ENCODE measurements at regions not wholly inside any gene's neighbourhood (a gene's known extent, or its start where the extent isn't known, plus 50 kb on each side); places are given as distances from the start of the nearest gene placed in this dataset.
"Not testable (repeated sequence)": the region's sequence is repeated elsewhere in the genome, so short reads cannot be mapped to it uniquely, and the experiment has no call there.

DNA sequence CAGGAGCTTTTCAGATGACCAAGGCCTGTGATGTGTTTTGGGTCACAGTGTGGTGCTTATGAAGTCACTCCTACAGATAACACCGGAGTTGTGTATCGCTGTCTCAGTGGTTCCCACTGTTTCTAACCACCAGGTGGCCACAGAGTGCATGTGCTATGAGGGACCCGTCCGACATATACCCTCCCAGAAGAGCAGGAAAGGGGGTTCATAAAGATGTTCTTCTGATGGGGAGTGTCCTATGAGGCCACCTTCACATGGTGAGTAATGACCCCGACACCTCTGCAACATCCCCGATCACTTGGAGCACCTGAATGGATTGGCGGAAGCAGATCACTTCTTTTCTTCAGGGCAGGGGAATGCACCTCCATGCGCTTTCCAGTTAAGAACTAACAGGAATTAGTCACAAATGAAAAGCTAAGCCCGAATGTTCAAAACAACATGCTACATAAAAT, 60.5 kb upstream of the PPIAL4F start:
- H3K4me1 Mint-ChIP-seq; H3K18ac ChIP-seq (ENCODE audit: insufficient read length, low read depth, low read length); H2AFZ ChIP-seq (ENCODE audit: low read length); H3K56ac ChIP-seq (ENCODE audit: insufficient read length, low read depth, low read length); H3K27me3 ChIP-seq (ENCODE audit: insufficient read depth, low read length); H3K9me3 Mint-ChIP-seq; H2BK15ac ChIP-seq (ENCODE audit: low read depth, low read length); H3K23ac ChIP-seq (ENCODE audit: insufficient read length, low read depth, low read length); H3K9ac ChIP-seq (ENCODE audit: extremely low read depth, insufficient read length, low read length); H3K14ac ChIP-seq (ENCODE audit: insufficient read depth, low read length); H3K4ac ChIP-seq (ENCODE audit: low read depth, low read length); H2BK120ac ChIP-seq (ENCODE audit: low read depth, low read length, poor library complexity, severe bottlenecking); H3K27ac ChIP-seq (ENCODE audit: insufficient read length, low read depth, low read length); H4K91ac ChIP-seq (ENCODE audit: insufficient read length, low read depth, low read length); H3K27me3 Mint-ChIP-seq (ENCODE audit: low read depth); H2BK12ac ChIP-seq (ENCODE audit: insufficient read length, low read depth, low read length); H4K5ac ChIP-seq (ENCODE audit: insufficient read length, low read depth, low read length); H3K79me1 ChIP-seq (ENCODE audit: insufficient read depth, low read depth, low read length, poor library complexity, severe bottlenecking); H2BK20ac ChIP-seq (ENCODE audit: low read depth, low read length, poor library complexity, severe bottlenecking); H3K4me1 ChIP-seq (ENCODE audit: insufficient read depth, low read length); H4K20me1 ChIP-seq (ENCODE audit: control insufficient read depth, insufficient read depth, insufficient read length); H3K27ac Mint-ChIP-seq; H2BK5ac ChIP-seq (ENCODE audit: insufficient read length, low read length); H3K9me3 ChIP-seq (ENCODE audit: control insufficient read depth, low read depth, low read length); H4K8ac ChIP-seq (replicated peaks; ENCODE audit: insufficient read length, low read depth, low read length); H2AK5ac ChIP-seq (ENCODE audit: insufficient read length, low read length); H3T11ph ChIP-seq (ENCODE audit: low read length); H3K36me3 Mint-ChIP-seq (ENCODE audit: insufficient read depth in 1 of 3, low read depth in 3 of 3); H3K4me2 ChIP-seq (ENCODE audit: insufficient read depth, insufficient read length, low read length); H3K79me2 ChIP-seq (ENCODE audit: insufficient read depth, low read length); H3K23me2 ChIP-seq (ENCODE audit: insufficient read length, low read depth, low read length, poor library complexity, severe bottlenecking); DNase-seq; H3K4me3 Mint-ChIP-seq: not testable (repeated sequence)
- WGBS (ENCODE audit: extremely low coverage, insufficient read length, low lambda C conversion rate) = no CpG with 5 or more reads among the region's 9 CpGs
- TF ChIP-seq, protein P1, sequence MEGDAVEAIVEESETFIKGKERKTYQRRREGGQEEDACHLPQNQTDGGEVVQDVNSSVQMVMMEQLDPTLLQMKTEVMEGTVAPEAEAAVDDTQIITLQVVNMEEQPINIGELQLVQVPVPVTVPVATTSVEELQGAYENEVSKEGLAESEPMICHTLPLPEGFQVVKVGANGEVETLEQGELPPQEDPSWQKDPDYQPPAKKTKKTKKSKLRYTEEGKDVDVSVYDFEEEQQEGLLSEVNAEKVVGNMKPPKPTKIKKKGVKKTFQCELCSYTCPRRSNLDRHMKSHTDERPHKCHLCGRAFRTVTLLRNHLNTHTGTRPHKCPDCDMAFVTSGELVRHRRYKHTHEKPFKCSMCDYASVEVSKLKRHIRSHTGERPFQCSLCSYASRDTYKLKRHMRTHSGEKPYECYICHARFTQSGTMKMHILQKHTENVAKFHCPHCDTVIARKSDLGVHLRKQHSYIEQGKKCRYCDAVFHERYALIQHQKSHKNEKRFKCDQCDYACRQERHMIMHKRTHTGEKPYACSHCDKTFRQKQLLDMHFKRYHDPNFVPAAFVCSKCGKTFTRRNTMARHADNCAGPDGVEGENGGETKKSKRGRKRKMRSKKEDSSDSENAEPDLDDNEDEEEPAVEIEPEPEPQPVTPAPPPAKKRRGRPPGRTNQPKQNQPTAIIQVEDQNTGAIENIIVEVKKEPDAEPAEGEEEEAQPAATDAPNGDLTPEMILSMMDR (conservative IDR thresholded peaks at IDR 0.05) = peak; percentile 61

DNA sequence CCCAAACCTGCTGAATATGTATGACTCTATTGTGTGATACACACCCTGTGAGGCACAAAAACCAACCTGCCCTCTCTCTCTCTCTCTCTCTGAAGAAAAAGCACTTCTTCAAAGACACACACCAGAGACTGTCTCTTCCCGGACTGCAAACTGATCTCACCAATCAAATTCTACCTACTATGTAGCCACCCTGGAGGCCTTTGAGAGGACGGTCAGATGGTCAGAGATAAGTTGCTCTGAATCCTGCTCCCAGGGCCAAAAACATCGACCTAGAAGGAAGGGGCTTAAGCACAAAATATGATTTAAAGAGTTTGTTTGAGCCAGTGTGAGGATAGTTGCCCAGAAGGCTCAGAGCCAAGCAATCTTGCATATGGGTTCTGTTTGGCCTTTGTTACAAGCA, 59.2 kb upstream of the PPIAL4F start:
- not testable (repeated sequence) for H4K5ac ChIP-seq (ENCODE audit: insufficient read length, low read depth, low read length); H3K4me1 ChIP-seq (ENCODE audit: insufficient read depth, low read length); H3K4me1 Mint-ChIP-seq; H3T11ph ChIP-seq (ENCODE audit: low read length); H3K56ac ChIP-seq (ENCODE audit: insufficient read length, low read depth, low read length); H3K14ac ChIP-seq (ENCODE audit: insufficient read depth, low read length); H4K8ac ChIP-seq (replicated peaks; ENCODE audit: insufficient read length, low read depth, low read length); H3K27me3 Mint-ChIP-seq (ENCODE audit: low read depth); H3K4ac ChIP-seq (ENCODE audit: low read depth, low read length); H3K4me2 ChIP-seq (ENCODE audit: insufficient read depth, insufficient read length, low read length); H4K91ac ChIP-seq (ENCODE audit: insufficient read length, low read depth, low read length); H3K27ac ChIP-seq (ENCODE audit: insufficient read length, low read depth, low read length); H3K27ac Mint-ChIP-seq; H2BK15ac ChIP-seq (ENCODE audit: low read depth, low read length); H2BK12ac ChIP-seq (ENCODE audit: insufficient read length, low read depth, low read length); H3K9me3 ChIP-seq (ENCODE audit: control insufficient read depth, low read depth, low read length); H3K9me3 Mint-ChIP-seq; H4K20me1 ChIP-seq (ENCODE audit: control insufficient read depth, insufficient read depth, insufficient read length); H3K36me3 Mint-ChIP-seq (ENCODE audit: insufficient read depth in 1 of 3, low read depth in 3 of 3); H2BK120ac ChIP-seq (ENCODE audit: low read depth, low read length, poor library complexity, severe bottlenecking); H3K9ac ChIP-seq (ENCODE audit: extremely low read depth, insufficient read length, low read length); H3K23me2 ChIP-seq (ENCODE audit: insufficient read length, low read depth, low read length, poor library complexity, severe bottlenecking); H3K18ac ChIP-seq (ENCODE audit: insufficient read length, low read depth, low read length); H3K27me3 ChIP-seq (ENCODE audit: insufficient read depth, low read length); H2BK20ac ChIP-seq (ENCODE audit: low read depth, low read length, poor library complexity, severe bottlenecking); H3K79me1 ChIP-seq (ENCODE audit: insufficient read depth, low read depth, low read length, poor library complexity, severe bottlenecking); H3K23ac ChIP-seq (ENCODE audit: insufficient read length, low read depth, low read length); H2BK5ac ChIP-seq (ENCODE audit: insufficient read length, low read length); H3K79me2 ChIP-seq (ENCODE audit: insufficient read depth, low read length); H2AFZ ChIP-seq (ENCODE audit: low read length); DNase-seq; H3K4me3 Mint-ChIP-seq; H2AK5ac ChIP-seq (ENCODE audit: insufficient read length, low read length)
- no CpG with 5 or more reads among the region's 3 CpGs for WGBS (ENCODE audit: extremely low coverage, insufficient read length, low lambda C conversion rate)

Data from H9 (cell line).